Hepatocyte (in vitro differentiated cells): ENCODE measurements at regions not wholly inside any gene's neighbourhood (a gene's known extent, or its start where the extent isn't known, plus 50 kb on each side); places are given as distances from the start of the nearest gene placed in this dataset.

ENCODE experiments used
- CTCF ChIP-seq: fragments of 200-600 bp; sonication (generic); IDR thresholded peaks from 2 replicates; pipeline ENCODE4 v1.5.1; 2016; ENCODE audit warnings: antibody characterized with exemption, mild to moderate bottlenecking; ENCODE audit not compliant: poor library complexity
- EZH2phosphoT487 ChIP-seq: fragments of 200-600 bp; sonication (generic); IDR thresholded peaks from one replicate; pipeline ENCODE4 v1.6.1; 2018; ENCODE audit warnings: antibody characterized with exemption, mild to moderate bottlenecking, low read depth, moderate library complexity; ENCODE audit not compliant: unreplicated experiment, severe bottlenecking

DNA sequence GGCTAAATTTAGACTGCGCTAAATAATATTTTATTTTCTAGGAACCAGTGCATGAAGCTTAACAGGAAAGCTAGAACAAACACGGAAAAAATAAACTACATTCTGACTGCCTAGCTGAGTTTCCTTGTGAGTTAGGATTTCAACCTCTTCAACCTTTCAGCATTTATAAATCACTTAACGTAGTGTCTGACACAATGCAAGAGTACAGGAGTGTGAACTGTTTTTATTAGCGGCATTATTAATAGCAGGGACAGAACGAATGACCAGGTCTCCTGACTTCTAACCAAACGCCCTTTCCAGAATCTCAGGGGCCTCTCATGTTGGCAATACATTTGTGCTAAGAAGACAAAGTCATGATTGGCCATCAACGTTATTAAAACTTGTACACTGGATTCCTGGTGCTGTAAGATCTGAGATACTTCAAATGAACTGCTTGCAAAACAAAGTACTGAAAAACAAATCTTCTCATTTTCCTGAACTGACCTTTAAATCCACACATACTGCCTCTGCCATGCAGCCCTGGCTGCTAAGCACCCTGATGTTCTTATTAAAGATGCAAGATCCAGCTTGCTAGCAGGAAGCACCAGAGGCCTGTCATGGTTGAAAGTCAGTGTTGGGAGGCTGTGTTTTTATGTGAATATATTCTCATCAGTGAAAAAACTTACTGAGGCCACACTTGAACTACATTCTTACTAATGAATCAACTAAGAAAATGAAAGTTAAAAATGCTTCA, 380.4 kb upstream of the CPEB2 start:
- TF ChIP-seq CTCF (no peak), EZH2phosphoT487 (no peak)
